ENCODE measurements at regions not wholly inside any gene's neighbourhood (a gene's known extent, or its start where the extent isn't known, plus 50 kb on each side); places are given as distances from the start of the nearest gene placed in this dataset.

DNA sequence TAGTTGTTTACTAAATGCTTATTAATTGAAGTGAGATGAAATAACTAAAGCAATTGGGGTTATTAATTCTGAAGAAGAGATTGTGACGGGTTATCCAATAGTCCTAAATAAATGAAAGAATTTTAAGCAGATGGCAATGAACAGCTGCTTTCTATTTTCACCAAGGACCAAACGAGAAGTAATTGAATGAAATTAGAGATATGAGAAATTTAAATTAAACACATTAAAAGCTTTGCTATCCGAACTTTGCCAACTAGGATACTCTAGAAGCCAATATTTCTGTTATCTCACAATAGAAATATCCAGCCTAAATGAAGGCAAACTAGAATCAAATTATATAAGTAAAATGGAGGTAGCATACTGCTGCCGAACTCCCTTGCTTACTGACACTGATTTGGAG is 103.2 kb downstream of the GPR37 start:
- Histone ChIP-seq H3K79me2 (ENCODE audit: insufficient read depth) (no peaks in the 10 kb centered on the region), H3K9ac (no peak overlapping the region), H3K4me3 (ENCODE audit: low read depth in 2 of 2, low read length in 1 of 2) (no peak overlapping the region), H2AFZ (ENCODE audit: low read depth) (no peak overlapping the region), H3K27me3 (ENCODE audit: insufficient read depth) (no peaks in the 10 kb centered on the region), H3F3A (replicated peaks; ENCODE audit: insufficient read depth) (no peaks in the 10 kb centered on the region), H3K27ac (ENCODE audit: low read depth in 2 of 2, low read length in 1 of 2) (no peak overlapping the region), H3K4me2 (no peak overlapping the region), H3K9me2 (no peaks in the 10 kb centered on the region), H4K20me1 (ENCODE audit: insufficient read depth) (no peaks in the 10 kb centered on the region), H3K36me3 (replicated peaks in 1 of 2; ENCODE audit: control insufficient read depth in 1 of 2, insufficient read depth in 2 of 2, low read length in 1 of 2) (no peaks in the 10 kb centered on the region), H3K4me1 (ENCODE audit: control insufficient read depth in 1 of 2, insufficient read depth in 2 of 2, low read depth in 1 of 2, low read length in 1 of 2) (peaks cover 0 to 3% of the 10 kb centered on the region in 2 experiments; a peak in 1 of 4 replicates), H3K9me3 (no peaks in the 10 kb centered on the region)
- WGBS (ENCODE audit: low lambda C conversion rate), result 9% methylated on average over 4 of the region's 4 CpGs
- TF ChIP-seq FOXM1 (IDR thresholded peaks at IDR 0.05; ENCODE audit: low read depth), result no peak
- TF ChIP-seq RCOR1 (IDR thresholded peaks at IDR 0.05; ENCODE audit: low read length), result peak; percentile 81
- TF ChIP-seq EP300 (IDR thresholded peaks at IDR 0.05; ENCODE audit: borderline replicate concordance in 1 of 2, low read depth in 1 of 2, low read length in 1 of 2), result peak in 1 of 2 experiments; percentile 38; a peak in 1 of 4 replicates
- DNase-seq, result no peak
- ChIA-PET CTCF (interaction anchor here (0.7 to 1.8 kb wide), 5 partner anchors 9 to 115 kb away, joined by 3 to 4 read pairs (median 3); no protein-coding TSS in a partner anchor), POLR2A (no interaction called here)

DNA sequence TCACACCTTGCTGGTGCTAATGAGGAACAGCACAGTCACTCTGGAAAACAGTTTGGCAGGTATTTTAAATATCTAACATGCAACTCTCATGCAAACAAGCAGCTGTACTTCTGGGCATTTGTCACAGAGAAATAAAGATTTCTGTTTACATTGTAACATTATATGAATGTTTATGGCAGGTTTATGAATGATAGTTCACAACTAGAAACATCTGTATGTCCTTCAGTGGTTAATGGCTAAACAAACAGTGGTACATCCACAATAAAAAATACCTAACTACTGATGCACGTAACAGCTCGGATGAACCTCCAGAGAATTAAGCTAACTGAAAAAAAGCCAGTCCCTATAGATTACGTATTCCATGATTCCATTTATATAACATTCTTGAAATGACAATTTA is 109.6 kb downstream of the GPR37 start:
- CTCF ChIA-PET, result no interaction called here
- WGBS (ENCODE audit: low lambda C conversion rate), result 71% methylated on average over 3 of the region's 3 CpGs

DNA sequence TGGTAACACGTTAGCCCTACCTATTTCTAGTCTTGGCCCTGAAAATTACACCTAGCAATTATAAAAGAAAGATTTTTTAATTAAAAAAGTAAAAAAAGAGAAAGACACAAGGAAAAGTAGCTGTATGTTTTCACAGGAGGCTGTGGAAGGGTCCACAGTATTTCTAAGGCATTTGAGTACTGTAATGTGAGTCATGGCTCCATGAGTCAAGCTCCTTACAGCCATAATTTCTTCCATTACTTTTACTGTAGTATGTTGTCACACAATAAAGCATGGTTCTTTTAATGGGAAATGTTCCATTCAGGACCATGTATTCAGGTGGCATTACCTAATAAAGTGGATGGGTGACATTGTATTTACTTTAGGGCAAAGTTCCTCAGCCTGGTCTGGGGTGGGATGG is 113.4 kb downstream of the GPR37 start:
- Histone ChIP-seq H3K9me3 (no peaks in the 10 kb centered on the region), H3K27me3 (ENCODE audit: insufficient read depth) (no peaks in the 10 kb centered on the region), H3K27ac (ENCODE audit: low read depth in 2 of 2, low read length in 1 of 2) (no peak overlapping the region), H3K36me3 (replicated peaks in 1 of 2; ENCODE audit: control insufficient read depth in 1 of 2, insufficient read depth in 2 of 2, low read length in 1 of 2) (no peaks in the 10 kb centered on the region), H2AFZ (ENCODE audit: low read depth) (no peak overlapping the region), H3F3A (replicated peaks; ENCODE audit: insufficient read depth) (no peaks in the 10 kb centered on the region), H3K9me2 (no peaks in the 10 kb centered on the region), H4K20me1 (ENCODE audit: insufficient read depth) (no peaks in the 10 kb centered on the region), H3K9ac (no peak overlapping the region), H3K4me3 (ENCODE audit: low read depth in 2 of 2, low read length in 1 of 2) (no peak overlapping the region), H3K79me2 (ENCODE audit: insufficient read depth) (no peaks in the 10 kb centered on the region), H3K4me1 (ENCODE audit: control insufficient read depth in 1 of 2, insufficient read depth in 2 of 2, low read depth in 1 of 2, low read length in 1 of 2) (no peaks in the 10 kb centered on the region), H3K4me2 (no peak overlapping the region)
- DNase-seq, result no peak
- WGBS (ENCODE audit: low lambda C conversion rate), result 39% methylated on average over 1 of the region's 1 CpG
- CTCF ChIA-PET, result no interaction called here
- POLR2A ChIA-PET, result no interaction called here
- TF ChIP-seq EZH2phosphoT487 (IDR thresholded peaks at IDR 0.05; ENCODE audit: borderline replicate concordance, low read depth), result no peak
- TF ChIP-seq MEF2A (IDR thresholded peaks at IDR 0.05; ENCODE audit: borderline replicate concordance, low read depth), result no peak
- TF ChIP-seq, protein P1, sequence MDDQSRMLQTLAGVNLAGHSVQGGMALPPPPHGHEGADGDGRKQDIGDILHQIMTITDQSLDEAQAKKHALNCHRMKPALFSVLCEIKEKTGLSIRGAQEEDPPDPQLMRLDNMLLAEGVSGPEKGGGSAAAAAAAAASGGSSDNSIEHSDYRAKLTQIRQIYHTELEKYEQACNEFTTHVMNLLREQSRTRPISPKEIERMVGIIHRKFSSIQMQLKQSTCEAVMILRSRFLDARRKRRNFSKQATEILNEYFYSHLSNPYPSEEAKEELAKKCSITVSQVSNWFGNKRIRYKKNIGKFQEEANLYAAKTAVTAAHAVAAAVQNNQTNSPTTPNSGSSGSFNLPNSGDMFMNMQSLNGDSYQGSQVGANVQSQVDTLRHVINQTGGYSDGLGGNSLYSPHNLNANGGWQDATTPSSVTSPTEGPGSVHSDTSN (IDR thresholded peaks at IDR 0.05), result no peak
- TF ChIP-seq RFX5 (IDR thresholded peaks at IDR 0.05; ENCODE audit: low read length), result no peak
- TF ChIP-seq, protein P2, sequence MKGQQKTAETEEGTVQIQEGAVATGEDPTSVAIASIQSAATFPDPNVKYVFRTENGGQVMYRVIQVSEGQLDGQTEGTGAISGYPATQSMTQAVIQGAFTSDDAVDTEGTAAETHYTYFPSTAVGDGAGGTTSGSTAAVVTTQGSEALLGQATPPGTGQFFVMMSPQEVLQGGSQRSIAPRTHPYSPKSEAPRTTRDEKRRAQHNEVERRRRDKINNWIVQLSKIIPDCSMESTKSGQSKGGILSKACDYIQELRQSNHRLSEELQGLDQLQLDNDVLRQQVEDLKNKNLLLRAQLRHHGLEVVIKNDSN (IDR thresholded peaks at IDR 0.05; ENCODE audit: borderline replicate concordance, low read depth), result no peak
- no peak for TF ChIP-seq TEAD4 (IDR thresholded peaks at IDR 0.05; ENCODE audit: borderline replicate concordance, insufficient read depth)
- TF ChIP-seq, protein P3, sequence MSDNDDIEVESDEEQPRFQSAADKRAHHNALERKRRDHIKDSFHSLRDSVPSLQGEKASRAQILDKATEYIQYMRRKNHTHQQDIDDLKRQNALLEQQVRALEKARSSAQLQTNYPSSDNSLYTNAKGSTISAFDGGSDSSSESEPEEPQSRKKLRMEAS (IDR thresholded peaks at IDR 0.05; ENCODE audit: low read depth), result no peak
- TF ChIP-seq MXI1 (IDR thresholded peaks at IDR 0.05; ENCODE audit: low read depth, low read length), result no peak
- TF ChIP-seq EP300 (IDR thresholded peaks at IDR 0.05; ENCODE audit: borderline replicate concordance in 1 of 2, low read depth in 1 of 2, low read length in 1 of 2), result no peak
- no peak for TF ChIP-seq RXRA (IDR thresholded peaks at IDR 0.05; ENCODE audit: borderline replicate concordance, low read depth)
- TF ChIP-seq FOXJ3 (CRISPR knock-in tag; IDR thresholded peaks at IDR 0.05), result no peak
- TF ChIP-seq NFIC (IDR thresholded peaks at IDR 0.05; ENCODE audit: borderline replicate concordance), result no peak
- no peak for TF ChIP-seq SMC3 (IDR thresholded peaks at IDR 0.05; ENCODE audit: low read depth, low read length)
- no peak for TF ChIP-seq GABPA (IDR thresholded peaks at IDR 0.05; ENCODE audit: low read depth)

More for the DNA sequence above, 109.6 kb downstream of the GPR37 start:
- Histone ChIP-seq H3K4me1 (ENCODE audit: control insufficient read depth in 1 of 2, insufficient read depth in 2 of 2, low read depth in 1 of 2, low read length in 1 of 2) (no peaks in the 10 kb centered on the region), H3K36me3 (replicated peaks in 1 of 2; ENCODE audit: control insufficient read depth in 1 of 2, insufficient read depth in 2 of 2, low read length in 1 of 2) (no peaks in the 10 kb centered on the region), H3K4me3 (ENCODE audit: low read depth in 2 of 2, low read length in 1 of 2) (no peak overlapping the region), H3K27ac (ENCODE audit: low read depth in 2 of 2, low read length in 1 of 2) (no peak overlapping the region), H3K9me3 (no peaks in the 10 kb centered on the region), H3K4me2 (no peak overlapping the region), H2AFZ (ENCODE audit: low read depth) (no peak overlapping the region), H3K9ac (no peak overlapping the region), H3K27me3 (ENCODE audit: insufficient read depth) (no peaks in the 10 kb centered on the region), H3K9me2 (no peaks in the 10 kb centered on the region), H3F3A (replicated peaks; ENCODE audit: insufficient read depth) (no peaks in the 10 kb centered on the region), H3K79me2 (ENCODE audit: insufficient read depth) (no peaks in the 10 kb centered on the region), H4K20me1 (ENCODE audit: insufficient read depth) (no peaks in the 10 kb centered on the region)
- no peak for DNase-seq
- POLR2A ChIA-PET, result no interaction called here
- TF ChIP-seq MEF2A (IDR thresholded peaks at IDR 0.05; ENCODE audit: borderline replicate concordance, low read depth) (no peak), TAF1 (IDR thresholded peaks at IDR 0.05; ENCODE audit: borderline replicate concordance, low read depth, low read length) (no peak), SIN3A (IDR thresholded peaks at IDR 0.05; ENCODE audit: borderline replicate concordance, low read depth, low read length) (no peak), MXI1 (IDR thresholded peaks at IDR 0.05; ENCODE audit: low read depth, low read length) (no peak)
- TF ChIP-seq, protein P3 (IDR thresholded peaks at IDR 0.05; ENCODE audit: low read depth), result no peak
- TF ChIP-seq, protein P2 (IDR thresholded peaks at IDR 0.05; ENCODE audit: borderline replicate concordance, low read depth), result no peak

All from SK-N-SH (cell line).